GM21529 (cell line): ENCODE measurements at regions not wholly inside any gene's neighbourhood (a gene's known extent, or its start where the extent isn't known, plus 50 kb on each side); places are given as distances from the start of the nearest gene placed in this dataset.
"Not testable (repeated sequence)": the region's sequence is repeated elsewhere in the genome, so short reads cannot be mapped to it uniquely, and the experiment has no call there.

Experiments
- ATAC-seq: cut with Tn5 transposase; IDR thresholded peaks from one replicate; pipeline ENCODE4 v1.9.1; 2021; ENCODE audit not compliant: unreplicated experiment

DNA sequence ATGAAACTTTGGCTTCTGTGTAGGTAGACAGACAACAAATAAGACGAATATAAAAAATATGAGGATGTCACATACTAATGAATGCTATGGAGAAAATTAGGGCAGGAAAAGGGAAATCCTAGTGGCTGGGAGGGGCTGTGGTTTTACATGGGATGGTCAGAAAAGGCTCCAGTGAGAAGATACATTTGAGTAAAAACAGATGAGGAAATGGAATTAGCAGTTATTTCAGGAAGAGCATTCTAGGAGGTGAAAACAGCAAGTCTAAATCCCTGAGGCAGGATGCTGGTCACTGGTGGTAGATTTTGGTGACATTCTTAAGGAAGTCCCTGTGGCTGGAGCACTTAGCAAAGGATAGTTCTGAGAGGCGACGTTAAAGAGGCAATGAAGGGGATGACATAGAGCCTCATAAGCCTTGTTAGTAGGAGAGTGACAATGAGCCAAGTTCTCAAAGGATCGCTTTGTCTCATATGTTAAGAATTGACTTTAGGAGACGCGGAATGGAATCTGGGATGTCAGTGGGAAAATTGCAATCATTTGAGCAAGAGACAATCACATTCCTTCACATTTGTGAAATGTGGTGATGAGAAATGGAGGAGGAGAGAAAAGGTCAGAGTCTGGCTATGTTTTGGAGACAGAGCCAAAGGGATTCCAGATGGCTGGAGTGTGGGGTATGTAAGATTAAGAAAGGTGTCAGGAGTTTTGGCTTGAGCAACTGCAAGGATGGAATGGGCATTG lies 384.7 kb upstream of the FZD8 start:
- ATAC-seq, result no peak

DNA sequence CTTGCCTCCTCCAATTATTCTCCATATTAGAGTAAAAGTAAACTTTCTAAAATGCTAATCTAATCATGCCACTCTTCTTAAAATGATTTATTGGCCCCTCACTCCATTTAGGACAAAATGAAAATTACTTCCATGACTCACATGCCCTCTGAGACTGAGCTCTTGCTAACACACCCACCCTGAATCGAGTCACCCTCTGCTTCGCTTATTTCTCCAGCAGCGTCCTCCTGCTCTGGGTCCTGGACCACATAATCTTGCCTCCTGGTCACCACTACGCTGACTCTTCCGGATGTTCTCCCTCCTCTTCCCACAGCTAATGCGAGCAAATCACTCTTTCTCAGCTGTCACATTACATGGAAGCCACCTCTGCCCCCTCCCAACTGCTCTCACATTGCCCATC lies 384.0 kb upstream of the FZD8 start:
- ATAC-seq, result no peak

DNA sequence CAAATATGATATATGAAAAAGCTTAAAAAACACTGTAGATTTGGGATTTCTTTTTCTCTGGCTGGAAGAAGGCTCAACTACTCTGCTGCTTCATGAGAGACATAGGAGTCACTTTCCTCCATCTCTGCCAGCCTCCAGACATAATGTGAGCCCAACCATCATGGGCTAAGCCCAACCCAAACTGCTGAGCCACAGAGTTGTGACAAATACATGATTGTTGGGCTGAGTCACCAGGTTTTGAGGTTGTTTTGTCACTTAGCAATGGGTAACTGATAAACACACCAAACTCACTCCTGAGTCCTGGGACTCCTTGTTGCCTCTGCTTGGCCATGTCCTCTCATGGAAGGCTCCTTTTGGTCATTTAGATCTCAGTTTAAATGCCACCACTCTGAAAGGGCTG lies 381.8 kb upstream of the FZD8 start:
- ATAC-seq, result no peak

DNA sequence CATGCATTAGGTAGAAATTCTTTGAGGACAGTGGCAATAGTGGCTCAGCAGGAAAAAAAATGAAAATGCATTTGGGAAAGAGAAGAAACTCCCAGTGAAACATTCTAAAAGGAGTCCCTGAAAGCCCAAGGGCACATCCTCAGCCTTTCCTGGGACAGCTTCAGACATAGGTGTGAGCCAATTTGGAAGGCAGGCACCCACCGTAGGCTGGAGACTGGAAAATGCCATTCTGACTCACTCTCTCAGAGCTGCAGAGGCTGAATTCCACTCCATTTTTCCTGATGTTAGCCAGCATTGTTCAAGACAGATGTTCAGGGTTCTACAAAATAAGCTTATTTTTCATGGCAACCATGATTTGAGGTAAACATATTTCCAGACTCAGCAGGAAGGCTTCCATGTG lies 379.0 kb upstream of the FZD8 start:
- no peak for ATAC-seq

GRCh38 chr10:36019749-36020148 lies 377.7 kb upstream of the FZD8 start:
- no peak for ATAC-seq

DNA sequence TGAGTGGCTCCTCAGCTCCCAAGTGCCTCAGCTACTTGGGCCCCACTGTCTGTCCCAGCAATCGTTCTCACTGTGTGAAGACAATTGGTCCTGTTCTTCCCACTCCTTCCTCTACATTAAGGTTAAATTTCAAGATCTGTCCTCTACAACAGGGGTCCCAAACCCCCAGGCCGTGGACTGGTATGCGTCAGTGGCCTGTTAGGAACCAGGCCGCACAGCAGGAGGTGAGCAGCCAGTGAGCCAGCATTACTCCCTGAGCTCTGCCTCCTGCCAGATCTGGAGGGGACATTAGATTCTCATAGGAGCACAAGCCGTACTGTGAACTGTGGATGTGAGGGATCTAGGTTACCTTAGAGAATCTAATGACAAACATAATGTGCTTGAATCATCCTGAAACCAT lies 376.9 kb upstream of the FZD8 start:
- no peak for ATAC-seq

DNA sequence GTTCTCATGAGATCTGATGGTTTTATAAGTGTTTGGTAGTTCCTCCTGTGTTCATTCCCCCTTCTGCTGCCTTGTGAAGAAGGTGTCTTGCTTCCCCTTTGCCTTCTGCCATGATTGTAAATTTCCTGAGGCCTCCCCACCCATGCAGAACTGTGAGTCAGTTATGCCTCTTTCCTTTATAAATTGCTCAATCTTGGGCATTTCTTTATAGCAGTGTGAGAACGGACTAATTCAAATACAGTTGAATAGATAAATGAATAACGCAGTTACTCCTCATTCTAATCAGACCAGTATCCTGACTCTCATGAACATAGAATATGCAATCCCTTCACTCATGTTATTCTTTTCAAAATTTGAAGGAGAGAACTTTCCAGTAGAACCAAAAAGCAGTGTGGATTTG lies 375.0 kb upstream of the FZD8 start:
- no peak for ATAC-seq

- ATAC-seq, result no peak
Measured at GRCh38 chr10:36007369-36007768, 365.3 kb upstream of the FZD8 start.

DNA sequence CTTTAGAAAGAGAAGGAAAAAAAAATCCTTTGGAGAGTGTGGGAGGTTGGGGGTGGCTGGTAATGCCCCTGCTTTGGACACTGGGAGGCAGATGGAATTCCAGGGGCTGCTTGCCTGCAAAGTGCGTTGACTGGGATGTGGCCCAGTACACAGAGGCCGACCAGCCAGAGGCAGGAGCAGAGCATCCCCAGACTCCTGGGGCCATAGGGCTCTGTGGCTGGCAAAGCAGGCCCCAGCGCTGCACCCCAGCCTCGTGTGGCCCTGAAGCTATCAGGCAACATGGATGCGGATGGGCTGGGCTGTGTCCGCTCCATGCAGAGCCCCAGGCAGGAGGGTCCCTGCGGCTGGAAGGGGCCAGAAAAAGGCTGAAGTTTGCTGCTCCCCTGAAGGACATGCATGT lies 361.6 kb upstream of the FZD8 start:
- ATAC-seq, result no peak

- ATAC-seq, result no peak
Measured at GRCh38 chr10:36003031-36003600, 361.0 kb upstream of the FZD8 start.

DNA sequence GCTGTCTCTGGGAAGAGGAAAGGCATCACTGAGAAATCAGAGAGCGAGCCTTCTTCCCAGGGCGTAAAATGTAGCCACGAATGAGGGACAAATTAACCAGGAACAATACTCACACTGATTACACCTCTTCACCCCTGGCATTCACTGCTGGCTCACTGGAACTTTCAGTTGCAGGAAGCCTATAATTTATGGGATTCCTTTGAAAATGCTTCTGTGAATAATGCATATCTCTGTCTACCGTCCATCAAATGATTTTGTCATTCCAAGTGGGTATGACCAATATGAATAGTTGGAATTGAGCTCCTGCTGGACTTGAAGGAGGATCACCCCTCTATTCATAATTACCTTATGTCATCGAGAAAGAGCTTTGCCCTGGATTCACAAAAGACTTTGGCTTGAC lies 360.3 kb upstream of the FZD8 start:
- no peak for ATAC-seq

GRCh38 chr10:36000754-36001153 lies 358.7 kb upstream of the FZD8 start:
- not testable (repeated sequence) for ATAC-seq

DNA sequence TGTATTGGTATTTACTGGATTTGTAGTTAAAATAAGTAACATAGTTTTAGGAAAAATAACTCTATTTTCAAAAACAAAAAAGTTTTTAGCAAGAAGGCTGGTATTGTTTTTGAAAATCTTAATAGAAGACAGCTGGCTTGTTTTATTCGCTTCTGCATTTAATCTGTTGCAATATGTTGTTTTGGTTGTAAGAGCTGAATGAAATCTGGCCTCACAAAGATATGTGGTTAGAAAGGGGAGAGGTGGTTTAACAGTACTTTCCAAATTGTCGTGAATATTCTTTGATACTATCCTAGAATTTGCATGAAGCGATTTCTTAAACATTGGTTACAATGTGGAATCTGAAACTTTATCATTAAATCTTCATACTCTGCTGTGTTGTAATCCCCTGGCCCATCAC lies 355.9 kb upstream of the FZD8 start:
- no peak for ATAC-seq

DNA sequence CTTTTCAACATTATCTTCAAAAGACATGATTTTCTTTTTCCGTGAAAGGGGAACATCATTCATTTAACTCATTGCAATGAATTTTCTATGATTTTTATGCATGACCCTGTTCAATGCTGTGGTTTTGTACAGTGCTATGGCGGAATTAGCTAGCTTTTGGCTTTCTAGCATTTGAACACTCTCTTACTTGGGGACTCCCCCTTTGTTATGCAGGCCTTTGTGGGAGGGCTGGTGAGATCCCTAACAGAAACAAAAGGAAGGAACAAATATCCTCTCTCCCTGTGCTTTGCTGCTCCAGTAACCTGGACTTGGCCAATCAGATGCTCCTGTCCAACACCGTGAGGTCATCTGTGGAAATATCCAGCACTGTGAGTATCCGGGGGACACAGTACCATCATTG lies 353.4 kb upstream of the FZD8 start:
- no peak for ATAC-seq

GRCh38 chr10:35993591-35994515 lies 351.8 kb upstream of the FZD8 start:
- ATAC-seq, result no peak

DNA sequence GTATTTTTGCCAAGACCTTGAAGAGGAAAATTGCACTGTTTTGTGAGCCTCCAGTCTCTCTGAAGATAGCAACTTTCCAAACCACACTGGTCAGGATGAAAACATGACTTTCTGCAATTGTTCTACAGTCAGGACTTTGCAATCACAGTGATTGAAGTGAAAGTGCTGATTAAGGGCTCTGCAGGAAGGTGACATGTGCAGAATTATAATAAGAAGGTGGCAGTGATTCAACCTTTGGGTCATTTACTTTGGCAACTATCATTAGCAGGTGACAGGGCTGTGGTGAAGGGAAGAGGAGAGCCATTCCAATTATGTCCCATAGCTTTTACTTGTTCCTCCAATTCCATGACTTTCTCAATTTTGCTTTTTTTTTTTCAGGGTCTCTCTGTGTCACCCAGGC lies 350.0 kb upstream of the FZD8 start:
- ATAC-seq, result no peak

DNA sequence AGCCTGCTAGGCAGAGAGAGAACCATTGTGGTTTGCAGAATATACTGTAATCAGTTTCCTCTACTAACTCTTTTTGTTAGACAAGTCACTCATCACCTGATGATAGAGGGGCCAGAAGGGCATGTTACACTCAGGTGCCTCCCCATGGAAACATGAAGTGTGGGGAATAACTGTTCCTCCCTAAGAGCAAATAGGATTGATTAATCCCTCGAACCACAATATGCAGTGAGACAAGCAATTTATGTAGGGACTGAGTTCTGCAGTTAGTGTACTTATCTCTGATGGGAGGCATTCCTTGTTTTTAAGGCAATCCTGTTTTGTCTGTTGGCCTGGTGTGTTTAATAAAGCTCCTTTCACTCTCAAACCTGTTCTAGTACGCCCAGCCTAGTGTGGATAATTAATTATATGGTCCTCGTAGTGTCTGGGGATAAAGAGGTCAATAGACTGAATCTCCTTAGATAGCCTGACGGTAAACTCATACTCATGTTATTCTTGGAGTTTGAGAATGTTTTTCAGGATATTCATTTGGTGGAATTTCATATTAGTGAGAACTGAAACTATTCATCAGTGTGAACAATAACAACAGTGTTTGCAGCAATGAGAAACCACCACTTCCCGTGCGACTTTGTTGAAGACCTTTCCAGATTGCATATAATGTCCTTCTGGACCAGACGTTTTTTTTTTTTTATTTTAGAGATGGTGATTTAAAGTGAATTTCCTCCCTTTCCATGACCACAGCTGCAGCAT lies 344.8 kb upstream of the FZD8 start:
- no peak for ATAC-seq

DNA sequence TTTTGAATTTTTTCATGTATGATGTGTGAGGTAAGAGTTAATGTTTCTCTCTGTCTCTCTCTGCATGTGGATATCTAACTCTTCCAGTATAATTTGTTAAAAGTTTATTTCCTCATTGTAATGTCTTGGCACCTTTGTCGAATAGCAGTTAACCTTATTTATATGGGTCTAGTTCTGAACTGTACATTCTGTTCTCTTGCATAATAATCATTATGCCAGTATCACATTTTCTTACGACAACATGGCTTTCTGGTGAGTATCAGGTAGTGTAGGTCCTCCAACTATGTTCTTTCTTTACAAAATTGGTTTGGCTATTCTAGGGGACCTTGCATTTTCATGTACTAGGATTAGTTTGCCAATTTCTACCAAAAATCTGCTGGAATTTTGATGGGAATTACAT lies 337.0 kb upstream of the FZD8 start:
- no peak for ATAC-seq

DNA sequence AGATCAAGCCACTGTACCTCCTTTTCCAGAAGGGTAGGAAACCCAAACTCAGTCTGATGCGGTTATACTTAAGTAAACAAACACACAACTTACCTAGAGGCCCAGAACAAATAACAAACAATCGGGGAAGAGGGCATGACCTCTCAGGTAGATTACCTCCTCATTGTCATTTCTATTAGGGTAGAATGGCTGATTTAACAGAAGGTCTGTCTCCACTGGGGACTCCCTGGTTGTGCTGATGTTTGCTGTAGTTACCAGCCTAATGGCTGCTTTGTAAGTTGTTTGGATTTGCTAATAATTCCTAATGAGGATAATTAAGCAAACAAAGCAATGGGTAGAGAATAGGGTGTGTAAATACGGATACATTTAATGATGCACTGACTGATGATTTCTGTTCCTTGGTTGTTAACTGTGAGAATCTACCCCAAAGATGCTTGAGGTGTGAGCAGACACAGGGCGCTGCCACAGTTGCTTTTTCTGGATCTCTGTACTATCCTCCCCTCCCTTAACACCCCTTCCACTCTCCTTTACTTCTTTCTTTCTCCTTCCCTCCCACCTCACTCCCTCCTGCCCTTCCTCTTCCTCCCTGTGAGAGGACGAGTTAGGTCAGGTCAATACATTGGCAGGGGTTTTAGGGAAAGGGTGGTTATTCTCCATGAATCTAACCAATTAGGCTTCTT lies 332.0 kb upstream of the FZD8 start:
- not testable (repeated sequence) for ATAC-seq

DNA sequence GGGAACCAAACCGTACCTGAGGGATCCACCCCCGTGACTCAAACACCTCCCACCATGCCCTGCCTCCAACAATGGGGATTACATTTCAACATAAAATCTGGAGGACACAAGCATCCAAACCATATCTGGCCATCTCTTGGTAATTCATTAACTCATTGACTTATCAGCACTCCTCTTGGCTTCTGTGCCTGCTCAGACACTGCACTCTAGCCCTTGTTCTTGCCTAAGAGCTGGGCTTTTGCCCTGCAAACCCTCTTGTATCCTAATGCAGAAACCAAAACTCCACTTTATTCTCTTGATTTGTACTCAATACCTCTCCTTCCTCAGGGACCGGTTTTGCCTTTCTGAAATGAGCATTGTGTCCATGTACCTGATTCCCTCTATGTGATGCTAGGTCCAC lies 330.2 kb upstream of the FZD8 start:
- no peak for ATAC-seq

- ATAC-seq, result no peak
Measured at GRCh38 chr10:35971397-35971796, 329.3 kb upstream of the FZD8 start.
